ENCODE measurements at regions not wholly inside any gene's neighbourhood (a gene's known extent, or its start where the extent isn't known, plus 50 kb on each side); places are given as distances from the start of the nearest gene placed in this dataset.

- TF ChIP-seq POLR2AphosphoS5 (IDR thresholded peaks at IDR 0.05; ENCODE audit: borderline replicate concordance, low read depth, low read length), result no peak
- TF ChIP-seq EZH2 (IDR thresholded peaks at IDR 0.05), result no peak
- TF ChIP-seq FOXP2 (optimal IDR thresholded peaks at IDR 0.05; ENCODE audit: control extremely low read depth, extremely low read length, insufficient read depth), result no peak
Observed at GRCh38 chr12:19869413-19869812, 430.1 kb downstream of the AEBP2 start.
